ENCODE measurements at regions not wholly inside any gene's neighbourhood (a gene's known extent, or its start where the extent isn't known, plus 50 kb on each side); places are given as distances from the start of the nearest gene placed in this dataset.

GRCh38 chr11:45733176-45733575 is 67.8 kb upstream of the CHST1 start:
- TF ChIP-seq, protein P1, sequence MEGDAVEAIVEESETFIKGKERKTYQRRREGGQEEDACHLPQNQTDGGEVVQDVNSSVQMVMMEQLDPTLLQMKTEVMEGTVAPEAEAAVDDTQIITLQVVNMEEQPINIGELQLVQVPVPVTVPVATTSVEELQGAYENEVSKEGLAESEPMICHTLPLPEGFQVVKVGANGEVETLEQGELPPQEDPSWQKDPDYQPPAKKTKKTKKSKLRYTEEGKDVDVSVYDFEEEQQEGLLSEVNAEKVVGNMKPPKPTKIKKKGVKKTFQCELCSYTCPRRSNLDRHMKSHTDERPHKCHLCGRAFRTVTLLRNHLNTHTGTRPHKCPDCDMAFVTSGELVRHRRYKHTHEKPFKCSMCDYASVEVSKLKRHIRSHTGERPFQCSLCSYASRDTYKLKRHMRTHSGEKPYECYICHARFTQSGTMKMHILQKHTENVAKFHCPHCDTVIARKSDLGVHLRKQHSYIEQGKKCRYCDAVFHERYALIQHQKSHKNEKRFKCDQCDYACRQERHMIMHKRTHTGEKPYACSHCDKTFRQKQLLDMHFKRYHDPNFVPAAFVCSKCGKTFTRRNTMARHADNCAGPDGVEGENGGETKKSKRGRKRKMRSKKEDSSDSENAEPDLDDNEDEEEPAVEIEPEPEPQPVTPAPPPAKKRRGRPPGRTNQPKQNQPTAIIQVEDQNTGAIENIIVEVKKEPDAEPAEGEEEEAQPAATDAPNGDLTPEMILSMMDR (IDR thresholded peaks at IDR 0.05; ENCODE audit: extremely low read depth in 1 of 2, insufficient read depth in 1 of 2, low read depth in 1 of 2, low read length in 2 of 2) = no peak
- no peak for TF ChIP-seq JUN (IDR thresholded peaks at IDR 0.05; ENCODE audit: borderline replicate concordance, insufficient read depth, insufficient read length, low read depth)
- TF ChIP-seq, protein P2, sequence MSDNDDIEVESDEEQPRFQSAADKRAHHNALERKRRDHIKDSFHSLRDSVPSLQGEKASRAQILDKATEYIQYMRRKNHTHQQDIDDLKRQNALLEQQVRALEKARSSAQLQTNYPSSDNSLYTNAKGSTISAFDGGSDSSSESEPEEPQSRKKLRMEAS (IDR thresholded peaks at IDR 0.05; ENCODE audit: insufficient read depth, insufficient read length) = no peak
- TF ChIP-seq POLR2A (IDR thresholded peaks at IDR 0.05; ENCODE audit: low read depth, low read length) = no peak
- no peak for TF ChIP-seq POLR2AphosphoS5 (IDR thresholded peaks at IDR 0.05; ENCODE audit: insufficient read depth, low read depth, low read length)

All from endothelial cell of umbilical vein (primary cell).